Colonic mucosa (tissue), 4 donors: ENCODE measurements at regions not wholly inside any gene's neighbourhood (a gene's known extent, or its start where the extent isn't known, plus 50 kb on each side); places are given as distances from the start of the nearest gene placed in this dataset.

Source experiments
- DNase-seq: peaks from one replicate; pipeline ENCODE4 v3.0.0-alpha.2; 2020
- H3K27ac ChIP-seq: fragments of 200-600 bp; one replicate; pipeline ENCODE4 v1.8.0; 2021
- H3K27me3 ChIP-seq: fragments of 200-600 bp; one replicate; pipeline ENCODE4 v1.8.0; 2021
- H3K36me3 ChIP-seq: fragments of 200-600 bp; one replicate; pipeline ENCODE4 v1.8.0; 2021
- H3K4me1 ChIP-seq: fragments of 200-600 bp; one replicate; pipeline ENCODE4 v1.8.0; 2021; ENCODE audit warnings: mild to moderate bottlenecking
- H3K4me3 ChIP-seq: fragments of 200-600 bp; one replicate; pipeline ENCODE4 v1.8.0; 2021
- H3K9ac ChIP-seq, 2 donors: one replicate each; pipeline ENCODE4 v1.7.0; 2013; ENCODE audit warnings: control low read depth in 2 of 2, low read depth in 2 of 2, low read length in 2 of 2
- H3K9me3 ChIP-seq: fragments of 200-600 bp; one replicate; pipeline ENCODE4 v1.8.0; 2021
- intact Hi-C: fragments of 100-400 bp; cut with DNase I; formaldehyde crosslinking; loops from one replicate; pipeline ENCODE4 v1.14.1; 2022
- TF ChIP-seq, protein P1 (sequence below): fragments of 200-600 bp; IDR thresholded peaks from one replicate; pipeline ENCODE4 v1.8.0; 2022; ENCODE audit warnings: antibody characterized with exemption, mild to moderate bottlenecking
- donor health status: healthy.
- donor health status: DM: no; HTN: no; CAD: no.
- donor health status: DM: no; HTN: no; CAD: no.

DNA sequence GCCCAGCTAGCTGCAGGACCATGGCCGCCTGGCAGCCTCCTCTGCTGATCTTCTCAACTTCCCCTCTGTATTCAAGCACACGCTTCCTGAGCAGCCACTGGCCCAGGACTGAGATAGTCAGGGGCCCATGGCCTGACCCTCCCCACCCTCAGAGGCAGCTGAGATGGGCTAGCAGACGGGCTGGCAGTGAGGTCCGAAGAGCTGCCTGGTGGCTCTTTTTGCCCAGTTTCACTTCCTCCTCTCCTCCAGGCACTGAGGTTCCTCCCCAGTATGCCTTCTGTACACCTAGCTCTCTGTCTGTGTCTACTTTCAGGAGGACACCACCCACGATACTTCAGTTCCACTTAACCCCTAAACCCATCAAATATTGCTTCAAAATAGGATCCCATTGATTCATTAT lies 395.6 kb downstream of the TNS3 start:
- Histone ChIP-seq H3K4me3 (no peak overlapping the region), H3K36me3 (no peaks in the 10 kb centered on the region), H3K9me3 (no peaks in the 10 kb centered on the region), H3K9ac (no peak overlapping the region), H3K27me3 (no peaks in the 10 kb centered on the region), H3K4me1 (peaks cover 5% of the 10 kb centered on the region), H3K27ac (no peak overlapping the region)
- no peak for DNase-seq
- TF ChIP-seq, protein P1, sequence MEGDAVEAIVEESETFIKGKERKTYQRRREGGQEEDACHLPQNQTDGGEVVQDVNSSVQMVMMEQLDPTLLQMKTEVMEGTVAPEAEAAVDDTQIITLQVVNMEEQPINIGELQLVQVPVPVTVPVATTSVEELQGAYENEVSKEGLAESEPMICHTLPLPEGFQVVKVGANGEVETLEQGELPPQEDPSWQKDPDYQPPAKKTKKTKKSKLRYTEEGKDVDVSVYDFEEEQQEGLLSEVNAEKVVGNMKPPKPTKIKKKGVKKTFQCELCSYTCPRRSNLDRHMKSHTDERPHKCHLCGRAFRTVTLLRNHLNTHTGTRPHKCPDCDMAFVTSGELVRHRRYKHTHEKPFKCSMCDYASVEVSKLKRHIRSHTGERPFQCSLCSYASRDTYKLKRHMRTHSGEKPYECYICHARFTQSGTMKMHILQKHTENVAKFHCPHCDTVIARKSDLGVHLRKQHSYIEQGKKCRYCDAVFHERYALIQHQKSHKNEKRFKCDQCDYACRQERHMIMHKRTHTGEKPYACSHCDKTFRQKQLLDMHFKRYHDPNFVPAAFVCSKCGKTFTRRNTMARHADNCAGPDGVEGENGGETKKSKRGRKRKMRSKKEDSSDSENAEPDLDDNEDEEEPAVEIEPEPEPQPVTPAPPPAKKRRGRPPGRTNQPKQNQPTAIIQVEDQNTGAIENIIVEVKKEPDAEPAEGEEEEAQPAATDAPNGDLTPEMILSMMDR, result no peak
- intact Hi-C loops, result no loop called here

DNA sequence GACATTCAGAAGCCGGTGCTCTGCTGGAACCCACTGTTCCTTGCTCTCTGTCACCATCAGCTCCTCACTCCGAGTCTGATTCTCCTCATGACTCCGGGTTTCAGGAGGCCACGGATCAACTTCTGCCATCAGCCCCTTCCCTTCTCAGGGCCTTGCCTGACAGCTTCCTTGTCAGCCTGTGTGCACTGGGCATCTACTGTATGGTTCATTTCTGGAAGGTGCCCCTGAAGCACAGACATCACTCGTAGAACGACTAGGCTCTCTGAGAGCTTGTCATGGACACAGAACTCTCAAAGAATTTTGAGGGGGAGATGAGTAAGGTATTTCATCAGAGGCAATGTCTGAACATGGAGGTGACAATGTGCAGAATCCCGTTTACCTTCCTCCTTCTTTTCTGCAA lies 396.1 kb downstream of the TNS3 start:
- no peaks in the 10 kb centered on the region for H3K27me3 ChIP-seq
- DNase-seq, result no peak
- H3K4me3 ChIP-seq, result no peak overlapping the region
- TF ChIP-seq, protein P1, result no peak
- H3K9ac ChIP-seq, result no peak overlapping the region
- H3K9me3 ChIP-seq, result no peaks in the 10 kb centered on the region
- no peaks in the 10 kb centered on the region for H3K36me3 ChIP-seq
- H3K4me1 ChIP-seq, result peaks cover 1% of the 10 kb centered on the region
- intact Hi-C loops, result no loop called here
- H3K27ac ChIP-seq, result no peak overlapping the region

DNA sequence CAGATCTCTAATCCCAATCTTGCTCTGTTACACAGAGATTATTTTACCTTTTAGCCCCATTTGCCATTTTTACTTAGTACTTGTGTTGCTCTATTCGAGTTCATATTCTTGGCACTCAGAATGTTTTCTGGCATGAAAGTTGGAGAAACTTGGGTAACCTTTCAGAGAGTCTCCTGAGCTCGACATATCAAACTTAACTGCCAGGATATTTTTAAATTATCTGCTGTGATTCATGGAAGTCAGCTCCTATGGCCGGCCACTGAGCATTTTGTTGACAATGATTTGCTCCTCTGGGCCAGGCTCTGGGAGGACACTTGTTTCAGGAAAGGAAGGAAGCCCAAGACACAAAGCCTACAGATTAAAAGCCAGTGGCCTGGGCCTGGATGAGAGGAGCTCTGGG lies 396.7 kb downstream of the TNS3 start:
- Histone ChIP-seq H3K9ac (no peak overlapping the region), H3K9me3 (no peaks in the 10 kb centered on the region), H3K36me3 (no peaks in the 10 kb centered on the region), H3K4me3 (no peak overlapping the region), H3K27me3 (no peaks in the 10 kb centered on the region), H3K27ac (no peak overlapping the region), H3K4me1 (no peaks in the 10 kb centered on the region)
- intact Hi-C loops, result no loop called here
- TF ChIP-seq, protein P1, result no peak
- no peak for DNase-seq

DNA sequence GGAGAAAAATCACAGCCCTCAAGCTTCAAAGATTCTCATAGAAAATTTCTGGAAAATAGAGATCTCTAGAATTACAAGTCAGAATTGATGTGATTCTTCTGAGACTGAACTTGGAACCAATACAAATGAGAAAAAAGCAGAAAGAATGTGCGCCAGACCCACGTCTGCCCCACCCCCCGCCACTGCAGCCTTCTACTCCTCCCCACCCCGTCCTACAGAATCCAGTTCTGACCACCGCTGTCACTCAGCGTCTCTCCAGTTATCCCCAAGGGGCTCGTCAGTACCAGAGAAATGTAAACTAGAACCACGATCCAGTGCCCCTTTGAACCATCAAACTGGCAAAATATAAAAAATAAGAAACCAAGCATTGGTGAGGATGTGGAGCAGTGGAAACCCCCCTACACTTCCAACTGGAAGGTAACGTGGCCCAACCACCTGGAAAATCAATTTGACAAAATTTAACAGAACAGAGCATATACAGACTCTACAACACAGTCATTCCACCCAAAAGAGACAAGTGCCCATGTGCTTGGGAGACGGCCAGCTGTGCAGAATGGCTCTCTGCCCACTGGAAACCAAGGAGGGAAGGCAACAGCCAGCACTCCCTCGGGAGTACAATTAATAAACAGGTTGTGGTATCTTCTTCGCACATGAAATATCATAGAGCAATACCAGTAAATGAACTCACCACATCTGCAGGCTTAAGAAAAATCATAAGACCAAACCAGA lies 397.9 kb downstream of the TNS3 start:
- H3K36me3 ChIP-seq, result no peaks in the 10 kb centered on the region
- DNase-seq, result no peak
- H3K4me1 ChIP-seq, result no peaks in the 10 kb centered on the region
- no peak overlapping the region for H3K27ac ChIP-seq
- TF ChIP-seq, protein P1, result no peak
- no peak overlapping the region for H3K9ac ChIP-seq
- H3K9me3 ChIP-seq, result no peaks in the 10 kb centered on the region
- H3K27me3 ChIP-seq, result no peaks in the 10 kb centered on the region
- H3K4me3 ChIP-seq, result no peak overlapping the region
- intact Hi-C loops, result no loop called here

DNA sequence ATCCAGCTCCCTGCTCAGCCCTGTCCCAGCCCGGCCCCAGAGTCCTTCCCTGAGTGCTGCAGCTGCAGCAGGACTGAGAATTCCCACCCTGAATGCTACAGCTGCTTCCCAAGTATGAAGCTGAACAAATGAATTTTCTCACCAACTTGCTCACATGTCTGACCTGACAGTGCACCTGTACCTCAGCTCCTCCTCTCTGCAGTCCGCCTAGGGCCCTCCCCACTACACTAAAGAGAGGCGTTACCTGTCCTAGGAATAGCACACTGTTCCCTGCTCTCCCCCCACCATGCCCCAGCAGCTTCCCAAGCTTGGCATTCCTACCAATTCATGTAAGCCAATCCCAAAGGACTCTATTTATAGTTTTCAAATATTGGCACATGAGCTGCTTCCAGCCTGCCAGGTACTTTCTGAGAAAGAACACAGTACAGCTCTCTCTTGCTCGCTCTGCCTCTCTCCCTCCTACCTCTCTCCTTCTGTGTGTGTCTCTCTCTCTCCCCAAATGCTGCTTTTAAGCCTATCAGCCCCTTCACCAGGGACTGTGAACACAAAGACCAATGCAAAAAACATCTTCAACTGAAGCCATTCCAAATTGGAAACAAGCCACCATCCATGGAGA lies 400.1 kb downstream of the TNS3 start:
- no peak overlapping the region for H3K4me3 ChIP-seq
- H3K36me3 ChIP-seq, result no peaks in the 10 kb centered on the region
- no peak for DNase-seq
- H3K9ac ChIP-seq, result no peak overlapping the region
- TF ChIP-seq, protein P1, result no peak
- H3K27me3 ChIP-seq, result no peaks in the 10 kb centered on the region
- no peak overlapping the region for H3K27ac ChIP-seq
- H3K9me3 ChIP-seq, result no peaks in the 10 kb centered on the region
- intact Hi-C loops, result loop anchor here (2.0 kb wide), 1 partner anchor 1265 kb away; no protein-coding TSS in a partner anchor
- no peaks in the 10 kb centered on the region for H3K4me1 ChIP-seq
